Left cardiac atrium (tissue), 4 donors: ENCODE measurements at regions not wholly inside any gene's neighbourhood (a gene's known extent, or its start where the extent isn't known, plus 50 kb on each side); places are given as distances from the start of the nearest gene placed in this dataset.

Source experiments
- ATAC-seq, 2 donors: fragments of 200-7000 bp; cut with Tn5 transposase; one replicate each; pipeline ENCODE4 v1.9.1; 2020; ENCODE audit warnings: mild to moderate bottlenecking in 2 of 2, moderate library complexity in 2 of 2
- DNase-seq: peaks from one replicate; pipeline ENCODE4 v3.0.0-alpha.2; 2020
- intact Hi-C, 2 donors: fragments of 100-400 bp; cut with DNase I; formaldehyde crosslinking; loops; one replicate each; pipeline versions ENCODE4 v1.14.1 to v1.15.1; 2022 to 2023
- donor health status: DM: no; HTN: yes; CAD: no.
- donor health status: DM: no; HTN: yes; CAD: no; lungs with severe emphysema.
- donor health status: DM: yes; HTN: yes; CAD: no.
- donor health status: Dilated cardiomyopathy.

DNA sequence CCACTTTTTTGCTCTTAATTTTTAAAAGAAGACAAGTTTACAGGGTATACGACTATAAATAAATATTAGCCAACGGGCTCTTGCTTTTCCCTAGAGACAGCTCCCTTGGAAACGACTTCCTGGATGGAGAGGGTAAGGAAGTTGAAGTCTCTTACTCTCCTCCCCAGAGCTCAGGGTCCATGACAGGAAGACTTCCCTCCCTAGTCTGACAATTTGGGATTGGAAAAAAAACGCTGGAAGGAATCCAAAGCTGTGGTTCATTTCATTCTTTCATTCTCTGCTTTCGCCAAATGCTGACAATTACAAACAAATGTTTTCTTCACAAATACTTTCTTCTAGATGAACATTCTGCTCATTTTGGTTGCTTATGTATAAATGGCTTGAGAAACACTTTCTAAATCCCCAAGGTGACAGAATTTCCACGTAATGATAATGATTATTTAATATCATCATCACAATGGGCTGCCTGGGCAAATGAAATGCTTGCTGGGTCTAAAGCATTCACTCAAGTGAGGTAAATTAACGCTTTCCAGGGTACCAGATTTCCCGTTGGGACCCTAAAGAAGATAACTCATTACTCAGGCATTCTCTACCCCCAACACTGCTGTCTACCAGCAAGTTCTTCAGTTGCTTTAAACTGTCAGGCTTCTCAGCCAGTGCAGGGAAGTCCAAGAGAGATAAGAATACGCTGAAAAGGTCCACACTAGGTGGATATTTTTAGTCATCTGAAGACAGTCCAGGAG is 139.8 kb upstream of the SLC30A5 start:
- DNase-seq: no peak

DNA sequence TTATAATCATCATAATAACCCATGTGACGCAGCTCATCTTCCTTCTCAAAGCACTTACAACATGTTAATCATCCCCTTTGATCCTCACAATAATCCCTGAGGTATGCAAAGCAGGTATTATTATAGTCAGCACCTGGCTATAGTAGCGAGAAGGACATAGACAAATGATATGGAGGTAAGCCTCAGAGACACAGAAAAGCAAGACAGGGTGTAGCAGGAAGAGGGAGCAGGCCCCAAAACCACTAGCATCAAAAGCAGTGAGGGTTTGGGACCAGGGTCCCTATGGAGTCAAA is 139.2 kb upstream of the SLC30A5 start:
- no peak for DNase-seq
- intact Hi-C loops: no loop called here
- ATAC-seq: no peak

More for the DNA sequence above, 139.8 kb upstream of the SLC30A5 start:
- peak; percentile 76 to 84 for ATAC-seq
- intact Hi-C loops: no loop called here

DNA sequence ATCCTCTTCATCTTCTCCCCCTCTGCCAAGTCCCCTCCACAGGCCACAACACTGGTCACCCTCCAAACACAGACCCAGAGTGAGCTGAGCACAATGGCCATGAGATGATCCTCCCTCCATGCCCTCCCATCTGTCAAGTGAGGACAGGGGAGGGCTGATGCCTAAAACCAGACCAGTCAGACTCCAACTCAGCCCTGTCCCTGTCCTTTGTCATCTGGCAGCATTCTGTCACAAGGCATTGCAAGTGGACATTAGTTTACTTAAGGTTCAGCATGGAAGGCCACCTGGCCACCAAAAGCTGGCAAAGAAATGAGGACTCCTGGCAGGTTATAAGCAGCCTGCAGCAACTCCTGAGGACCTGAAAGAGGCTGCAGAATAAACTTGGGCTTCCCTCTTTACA is 136.2 kb upstream of the SLC30A5 start:
- intact Hi-C loops: no loop called here
- ATAC-seq: no peak
- no peak for DNase-seq

DNA sequence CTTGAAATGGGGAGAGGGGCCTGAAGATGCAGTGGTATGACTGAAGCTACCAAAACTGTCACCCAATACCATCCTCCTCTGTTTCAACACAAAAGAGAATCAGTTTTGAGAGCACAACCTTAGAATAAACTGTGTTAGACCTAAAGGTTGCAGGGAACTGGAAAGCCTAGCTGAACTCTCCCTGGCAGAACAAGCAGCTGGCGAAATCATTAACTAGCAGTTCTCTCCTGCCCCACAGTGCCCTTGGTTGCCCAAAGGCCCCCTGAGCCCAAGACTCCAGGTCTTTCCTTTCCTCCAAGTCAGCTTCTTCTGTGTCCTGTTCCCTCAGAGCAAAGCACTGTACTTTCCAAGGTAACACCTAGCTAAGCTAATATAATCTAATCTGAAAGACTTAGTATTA is 135.4 kb upstream of the SLC30A5 start:
- intact Hi-C loops: no loop called here
- no peak for DNase-seq
- ATAC-seq: no peak

DNA sequence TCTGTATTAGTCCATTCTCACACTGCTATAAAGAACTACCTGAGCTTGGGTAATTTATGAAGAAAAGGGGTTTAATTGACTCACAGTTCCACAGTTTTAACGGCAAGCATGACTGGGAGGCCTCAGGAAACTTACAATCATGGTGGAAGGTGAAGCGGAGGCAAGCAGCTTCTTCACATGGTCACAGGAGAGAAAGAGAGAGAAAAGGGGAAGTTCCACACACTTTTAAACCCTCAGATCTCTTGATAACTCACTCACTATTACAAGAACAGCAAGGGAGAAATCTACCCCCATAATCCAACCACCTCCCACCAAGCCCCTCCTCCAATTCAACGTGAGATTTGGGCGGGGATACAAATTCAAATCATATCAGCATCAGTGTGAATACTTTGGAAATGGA is 133.4 kb upstream of the SLC30A5 start:
- intact Hi-C loops: loop anchor here (5.0 to 10.0 kb wide), 5 partner anchors 166 to 673 kb away; no protein-coding TSS in a partner anchor
- no peak for DNase-seq
- no peak for ATAC-seq

DNA sequence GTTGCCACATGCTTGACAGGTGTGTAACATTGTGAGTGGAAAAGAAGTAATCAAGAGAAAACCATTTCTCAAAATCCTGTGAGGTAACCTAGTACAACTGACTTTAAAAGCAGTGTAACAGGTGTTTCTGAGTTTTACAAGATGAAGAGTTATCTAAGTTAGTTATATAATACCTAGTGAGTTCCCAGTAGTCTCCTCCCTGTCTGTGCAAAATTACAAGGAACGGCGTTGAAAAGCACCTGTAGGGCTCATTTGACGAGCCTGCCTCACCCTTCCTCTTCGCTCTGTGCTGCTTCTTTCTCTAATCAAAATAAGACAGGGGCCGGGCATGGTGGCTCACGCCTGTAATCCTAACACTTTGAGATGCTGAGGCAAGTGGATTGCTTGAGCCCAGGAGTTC is 132.9 kb upstream of the SLC30A5 start:
- DNase-seq: no peak
- ATAC-seq: no peak
- intact Hi-C loops: loop anchor here (5.0 to 10.0 kb wide), 5 partner anchors 166 to 674 kb away; no protein-coding TSS in a partner anchor

DNA sequence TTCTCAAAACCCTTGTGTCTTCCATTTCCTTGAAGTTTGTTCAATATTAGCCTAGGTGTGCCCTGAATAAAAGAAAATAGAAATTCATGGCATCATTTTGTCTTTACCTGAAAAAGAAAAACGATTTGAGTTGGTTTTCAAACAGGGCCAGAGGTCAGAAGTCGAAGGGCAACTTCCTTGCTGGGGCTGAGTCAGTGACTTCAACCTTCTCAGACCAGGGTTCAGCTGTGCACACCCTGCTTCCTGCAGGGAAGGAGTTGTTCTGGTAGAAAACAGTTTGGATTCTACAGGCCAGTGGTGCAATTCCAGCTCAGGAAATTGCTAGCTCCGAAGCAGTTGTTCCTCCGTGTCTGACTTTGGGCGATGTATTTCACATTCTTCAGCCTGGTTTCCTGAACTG is 132.1 kb upstream of the SLC30A5 start:
- ATAC-seq: no peak
- DNase-seq: no peak
- intact Hi-C loops: loop anchor here (5.0 to 10.0 kb wide), 5 partner anchors 167 to 674 kb away; no protein-coding TSS in a partner anchor

- intact Hi-C loops: loop anchor here (5.0 to 10.0 kb wide), 5 partner anchors 168 to 676 kb away; no protein-coding TSS in a partner anchor
- DNase-seq (peak; percentile 56), ATAC-seq (peak; percentile 84 to 90)
Observed at GRCh38 chr5:68962757-68963484, 130.9 kb upstream of the SLC30A5 start.

DNA sequence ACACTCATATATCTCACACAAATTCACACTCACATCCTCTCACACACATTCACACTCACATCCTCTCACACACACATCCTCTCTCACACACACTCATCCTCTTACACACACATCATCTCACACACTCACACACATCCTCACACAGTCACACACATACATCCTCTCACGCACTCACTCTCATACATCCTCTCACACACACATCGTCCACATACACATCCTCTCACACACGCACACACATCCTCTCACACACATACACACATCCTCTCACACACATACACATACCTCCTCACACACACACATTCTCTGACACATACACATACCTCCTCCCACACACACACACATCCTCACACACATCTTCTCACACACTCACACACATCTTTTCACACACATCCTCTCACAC is 129.1 kb upstream of the SLC30A5 start:
- DNase-seq (no peak), ATAC-seq (no peak)
- intact Hi-C loops: loop anchor here (5.0 to 10.0 kb wide), 5 partner anchors 170 to 677 kb away; no protein-coding TSS in a partner anchor

- no peak for DNase-seq
- ATAC-seq: no peak
- intact Hi-C loops: loop anchor here (10.0 kb wide), 4 partner anchors 171 to 671 kb away; no protein-coding TSS in a partner anchor
Observed at GRCh38 chr5:68965926-68966325, 127.9 kb upstream of the SLC30A5 start.

- intact Hi-C loops: loop anchor here (10.0 kb wide), 4 partner anchors 172 to 672 kb away; no protein-coding TSS in a partner anchor
- no peak for DNase-seq
- ATAC-seq: no peak
Observed at GRCh38 chr5:68966596-68966995, 127.2 kb upstream of the SLC30A5 start.

GRCh38 chr5:68968429-68968828 is 125.4 kb upstream of the SLC30A5 start:
- no peak for DNase-seq
- intact Hi-C loops: loop anchor here (10.0 kb wide), 4 partner anchors 174 to 674 kb away; no protein-coding TSS in a partner anchor
- ATAC-seq: no peak

- ATAC-seq (no peak), DNase-seq (no peak)
- intact Hi-C loops: no loop called here
Observed at GRCh38 chr5:68970617-68971016, 123.2 kb upstream of the SLC30A5 start.

DNA sequence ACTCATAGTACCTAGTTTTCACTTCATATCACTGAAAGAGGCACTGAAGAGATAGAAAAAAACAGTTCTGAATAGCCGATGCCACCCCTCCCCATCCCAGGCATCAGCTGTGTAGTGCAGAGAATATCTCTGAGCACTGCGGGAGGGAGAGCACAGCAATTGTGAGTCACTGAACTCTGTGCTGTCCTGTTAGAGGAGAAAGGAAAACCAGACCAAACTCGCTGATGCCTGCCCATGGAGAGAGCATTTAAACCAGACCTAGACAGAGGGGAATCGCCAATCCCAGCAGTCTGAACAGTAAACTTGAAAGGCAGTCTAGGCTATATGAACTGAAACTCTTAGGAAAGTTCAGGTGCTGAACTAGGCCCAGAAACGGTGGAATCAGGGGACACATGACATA is 120.1 kb upstream of the SLC30A5 start:
- intact Hi-C loops: no loop called here
- ATAC-seq (no peak), DNase-seq (no peak)

- ATAC-seq (no peak), DNase-seq (no peak)
- intact Hi-C loops: no loop called here
Observed at GRCh38 chr5:68983043-68983442, 110.8 kb upstream of the SLC30A5 start.

GRCh38 chr5:68983959-68984358 is 109.9 kb upstream of the SLC30A5 start:
- ATAC-seq: no peak
- intact Hi-C loops: no loop called here
- no peak for DNase-seq

DNA sequence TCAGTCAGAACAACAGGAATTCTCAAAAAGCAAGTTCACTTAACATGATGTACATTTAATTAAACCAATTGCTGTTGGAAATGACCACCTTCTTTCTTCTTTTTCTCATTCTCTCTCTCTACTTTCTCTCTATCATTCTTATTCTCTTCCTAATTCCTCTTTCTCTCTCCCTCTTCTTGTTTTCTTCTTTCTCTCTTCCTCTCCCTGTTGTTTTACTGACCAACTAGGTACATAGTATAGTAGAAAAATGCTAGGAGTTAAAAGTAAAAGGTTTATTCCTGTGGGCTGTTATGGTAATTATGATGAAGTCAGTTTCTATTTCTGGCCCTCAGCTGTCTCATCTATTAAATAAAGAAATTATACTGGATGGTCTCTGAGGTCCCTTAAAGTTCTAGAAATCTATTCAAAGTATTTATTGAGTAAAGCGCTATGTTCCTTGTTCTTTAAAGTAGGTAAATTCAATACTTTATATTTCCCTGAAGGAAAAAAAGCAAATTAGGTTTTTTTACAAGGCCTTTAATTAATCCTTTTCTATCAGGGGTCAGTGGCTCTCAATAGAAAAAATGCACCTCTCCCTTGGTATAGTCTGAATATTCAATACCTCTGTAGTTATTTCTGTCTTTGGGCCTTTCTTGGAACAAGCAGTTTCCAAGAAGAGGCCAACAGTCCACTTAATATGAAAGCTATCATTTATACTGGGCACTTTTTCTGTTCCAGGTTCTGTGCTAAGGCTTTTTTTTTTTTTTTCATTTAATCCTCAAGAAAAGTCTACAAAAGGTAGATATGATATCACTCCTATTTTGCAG is 102.3 kb upstream of the SLC30A5 start:
- DNase-seq (no peak), ATAC-seq (no peak)
- intact Hi-C loops: no loop called here

DNA sequence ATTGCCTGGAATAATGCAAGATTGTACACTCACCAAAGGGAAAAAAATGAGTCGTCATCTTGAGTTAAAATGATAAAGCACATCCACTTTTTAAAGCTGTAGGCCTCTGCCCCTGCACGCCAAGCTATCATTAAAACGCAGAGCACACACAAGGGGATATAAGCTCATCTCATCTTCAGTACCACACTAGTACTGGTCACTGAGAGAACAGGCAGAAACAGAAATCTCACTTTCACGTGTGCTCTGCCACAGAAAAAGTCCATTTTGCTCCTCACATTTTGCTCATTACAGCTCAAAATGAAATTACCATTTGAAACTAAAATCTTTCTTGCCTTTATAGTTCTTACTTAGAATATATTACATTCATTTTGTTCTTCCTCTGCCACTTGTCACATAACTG is 99.2 kb upstream of the SLC30A5 start:
- intact Hi-C loops: no loop called here
- DNase-seq: no peak
- no peak for ATAC-seq

DNA sequence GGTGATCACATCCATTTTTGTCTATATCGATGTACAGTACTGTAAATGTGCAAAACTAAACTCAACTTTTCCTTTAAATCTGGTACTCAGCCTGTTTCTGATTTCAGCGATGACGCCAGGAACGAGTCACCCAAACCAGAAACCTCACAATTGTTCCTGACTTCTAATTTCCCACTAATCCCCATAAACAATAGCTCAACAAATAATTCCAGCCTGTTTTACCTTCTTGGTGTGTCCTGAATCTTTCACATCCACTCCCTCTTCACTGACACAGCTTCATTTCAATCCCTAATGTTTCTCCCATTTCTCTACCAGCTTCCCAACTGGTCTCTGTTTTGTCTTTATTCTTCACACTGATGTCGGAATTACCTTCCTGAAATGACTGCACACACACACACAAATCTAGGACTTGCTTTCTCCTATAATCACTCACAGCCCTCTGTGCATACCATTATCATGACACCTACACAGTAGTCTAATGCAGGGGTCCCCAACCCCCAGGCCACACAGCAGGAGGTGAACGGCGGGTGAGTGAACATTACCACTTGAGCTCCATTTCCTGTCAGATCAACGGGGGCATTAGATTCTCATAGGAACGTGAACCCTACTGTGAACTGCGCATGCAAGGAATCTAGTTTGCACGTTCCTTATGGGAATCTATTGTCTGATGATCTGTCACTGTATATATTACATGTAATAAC is 97.8 kb upstream of the SLC30A5 start:
- ATAC-seq (no peak), DNase-seq (no peak)
- intact Hi-C loops: no loop called here
